GM12872 (cell line): ENCODE measurements at regions not wholly inside any gene's neighbourhood (a gene's known extent, or its start where the extent isn't known, plus 50 kb on each side); places are given as distances from the start of the nearest gene placed in this dataset.

Experiments used
- CTCF ChIP-seq: IDR thresholded peaks from 3 replicates; pipeline ENCODE4 v1.5.1; 2011; ENCODE audit warnings: low read depth, mild to moderate bottlenecking, low read length, moderate library complexity; ENCODE audit not compliant: insufficient read depth

- no peak for TF ChIP-seq CTCF
These were observed 475.4 kb downstream of the LMO4 start for GRCh38 chr1:87804128-87804527.

GRCh38 chr1:87805666-87806378 lies 477.1 kb downstream of the LMO4 start:
- TF ChIP-seq CTCF: no peak

- no peak for TF ChIP-seq CTCF
These were observed 477.9 kb downstream of the LMO4 start for GRCh38 chr1:87806379-87807094.

- no peak for TF ChIP-seq CTCF
These were observed 481.5 kb downstream of the LMO4 start for GRCh38 chr1:87810166-87810565.

- no peak for TF ChIP-seq CTCF
These were observed 484.3 kb downstream of the LMO4 start for GRCh38 chr1:87812871-87813577.

- no peak for TF ChIP-seq CTCF
These were observed 485.9 kb downstream of the LMO4 start for GRCh38 chr1:87814573-87814972.

- TF ChIP-seq CTCF: no peak
These were observed 488.0 kb downstream of the LMO4 start for GRCh38 chr1:87816646-87817045.
